ENCODE measurements at regions not wholly inside any gene's neighbourhood (a gene's known extent, or its start where the extent isn't known, plus 50 kb on each side); places are given as distances from the start of the nearest gene placed in this dataset.
"Not testable (repeated sequence)": the region's sequence is repeated elsewhere in the genome, so short reads cannot be mapped to it uniquely, and the experiment has no call there.

DNA sequence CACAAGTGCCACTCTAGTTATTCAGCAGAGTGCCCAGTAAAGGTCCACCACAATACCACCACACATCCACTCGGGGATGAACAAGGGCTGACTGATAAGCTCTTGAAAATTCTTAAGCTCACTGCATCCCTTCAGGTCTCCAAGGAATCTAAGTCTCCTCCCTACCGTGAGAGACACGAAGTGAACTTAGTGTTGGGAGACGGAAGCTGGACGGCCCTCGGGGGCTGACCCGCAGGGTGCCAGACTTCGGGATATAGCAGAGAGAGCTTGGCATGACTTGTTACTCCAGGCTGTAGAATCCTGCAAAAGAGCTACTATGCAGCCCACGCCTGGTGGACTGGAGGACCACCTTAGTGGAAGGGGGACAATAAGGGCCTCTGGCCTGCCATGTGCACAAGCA is 75.1 kb downstream of the LYZL1 start:
- H3K27ac ChIP-seq (ENCODE audit: low read depth in 1 of 2, low read length in 2 of 2); H3K36me3 ChIP-seq (ENCODE audit: control insufficient read depth in 1 of 2, insufficient read depth in 2 of 2, low read length in 1 of 2); DNase-seq; intact Hi-C loops (cut with DNase I); H3K4me3 ChIP-seq (ENCODE audit: low read length in 2 of 2); ATAC-seq (ENCODE audit: low FRiP score); H3K27me3 ChIP-seq (ENCODE audit: control insufficient read depth in 1 of 2, insufficient read depth in 2 of 2, low read length in 1 of 2); H3K9me3 ChIP-seq (ENCODE audit: control insufficient read depth, low read length); H3K4me1 ChIP-seq (ENCODE audit: control insufficient read depth in 1 of 2, insufficient read depth in 2 of 2, low read length in 2 of 2): not testable (repeated sequence)
- WGBS, 2 donors = 87 to 91% methylated on average over 9 of the region's 9 CpGs

DNA sequence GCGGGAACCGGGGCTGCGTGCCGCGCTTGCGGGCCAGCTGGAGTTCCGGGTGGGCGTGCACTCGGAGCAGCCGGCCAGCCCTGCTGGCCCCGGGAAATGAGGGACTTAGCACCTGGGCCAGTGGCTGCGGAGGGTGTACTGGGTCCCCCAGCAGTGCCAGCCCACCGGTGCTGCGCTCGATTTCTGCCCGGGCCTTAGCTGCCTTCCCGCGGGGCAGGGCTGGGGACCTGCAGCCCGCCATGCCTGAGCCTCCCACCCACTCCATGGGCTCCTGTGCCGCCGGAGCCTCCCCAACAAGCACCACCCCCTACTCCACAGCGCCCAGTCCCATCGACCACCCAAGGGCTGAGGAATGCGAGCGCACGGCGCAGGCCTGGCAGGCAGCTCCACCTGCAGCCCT is 77.3 kb downstream of the LYZL1 start:
- WGBS, 2 donors = 92% methylated on average over 26 to 27 of the region's 27 CpGs
- DNase-seq; H3K27me3 ChIP-seq (ENCODE audit: control insufficient read depth in 1 of 2, insufficient read depth in 2 of 2, low read length in 1 of 2); H3K4me1 ChIP-seq (ENCODE audit: control insufficient read depth in 1 of 2, insufficient read depth in 2 of 2, low read length in 2 of 2); intact Hi-C loops (cut with DNase I); H3K4me3 ChIP-seq (ENCODE audit: low read length in 2 of 2); H3K36me3 ChIP-seq (ENCODE audit: control insufficient read depth in 1 of 2, insufficient read depth in 2 of 2, low read length in 1 of 2); ATAC-seq (ENCODE audit: low FRiP score); H3K27ac ChIP-seq (ENCODE audit: low read depth in 1 of 2, low read length in 2 of 2); H3K9me3 ChIP-seq (ENCODE audit: control insufficient read depth, low read length): not testable (repeated sequence)

DNA sequence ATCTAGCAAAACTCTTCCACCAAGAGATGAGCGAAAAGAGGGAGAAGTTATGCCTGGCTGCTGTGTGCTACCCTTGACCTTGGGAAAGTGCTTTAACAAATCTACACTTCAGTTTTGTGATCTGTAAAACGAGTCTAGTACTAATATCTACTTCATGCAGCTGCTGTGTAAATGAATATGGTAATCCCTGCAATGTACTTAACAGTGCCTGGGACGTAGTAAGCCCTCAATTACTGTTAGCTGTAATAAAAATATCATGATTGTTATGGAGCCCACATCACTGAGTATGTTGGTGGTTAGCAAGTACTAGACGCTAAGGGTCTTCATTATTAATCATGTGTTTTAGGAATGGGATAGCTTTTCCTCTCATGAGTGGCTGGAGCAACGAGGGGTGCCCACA is 80.5 kb downstream of the LYZL1 start:
- intact Hi-C loops (cut with DNase I) = no loop called here
- Histone ChIP-seq H3K27me3 (ENCODE audit: control insufficient read depth in 1 of 2, insufficient read depth in 2 of 2, low read length in 1 of 2) (no peaks in the 10 kb centered on the region), H3K9me3 (ENCODE audit: control insufficient read depth, low read length) (no peaks in the 10 kb centered on the region), H3K27ac (ENCODE audit: low read depth in 1 of 2, low read length in 2 of 2) (no peak overlapping the region), H3K36me3 (ENCODE audit: control insufficient read depth in 1 of 2, insufficient read depth in 2 of 2, low read length in 1 of 2) (no peaks in the 10 kb centered on the region), H3K4me1 (ENCODE audit: control insufficient read depth in 1 of 2, insufficient read depth in 2 of 2, low read length in 2 of 2) (no peaks in the 10 kb centered on the region), H3K4me3 (ENCODE audit: low read length in 2 of 2) (no peak overlapping the region)
- 69 to 70% methylated on average over 5 of the region's 5 CpGs for WGBS, 2 donors
- ATAC-seq (ENCODE audit: low FRiP score) (no peak), DNase-seq (no peak)

DNA sequence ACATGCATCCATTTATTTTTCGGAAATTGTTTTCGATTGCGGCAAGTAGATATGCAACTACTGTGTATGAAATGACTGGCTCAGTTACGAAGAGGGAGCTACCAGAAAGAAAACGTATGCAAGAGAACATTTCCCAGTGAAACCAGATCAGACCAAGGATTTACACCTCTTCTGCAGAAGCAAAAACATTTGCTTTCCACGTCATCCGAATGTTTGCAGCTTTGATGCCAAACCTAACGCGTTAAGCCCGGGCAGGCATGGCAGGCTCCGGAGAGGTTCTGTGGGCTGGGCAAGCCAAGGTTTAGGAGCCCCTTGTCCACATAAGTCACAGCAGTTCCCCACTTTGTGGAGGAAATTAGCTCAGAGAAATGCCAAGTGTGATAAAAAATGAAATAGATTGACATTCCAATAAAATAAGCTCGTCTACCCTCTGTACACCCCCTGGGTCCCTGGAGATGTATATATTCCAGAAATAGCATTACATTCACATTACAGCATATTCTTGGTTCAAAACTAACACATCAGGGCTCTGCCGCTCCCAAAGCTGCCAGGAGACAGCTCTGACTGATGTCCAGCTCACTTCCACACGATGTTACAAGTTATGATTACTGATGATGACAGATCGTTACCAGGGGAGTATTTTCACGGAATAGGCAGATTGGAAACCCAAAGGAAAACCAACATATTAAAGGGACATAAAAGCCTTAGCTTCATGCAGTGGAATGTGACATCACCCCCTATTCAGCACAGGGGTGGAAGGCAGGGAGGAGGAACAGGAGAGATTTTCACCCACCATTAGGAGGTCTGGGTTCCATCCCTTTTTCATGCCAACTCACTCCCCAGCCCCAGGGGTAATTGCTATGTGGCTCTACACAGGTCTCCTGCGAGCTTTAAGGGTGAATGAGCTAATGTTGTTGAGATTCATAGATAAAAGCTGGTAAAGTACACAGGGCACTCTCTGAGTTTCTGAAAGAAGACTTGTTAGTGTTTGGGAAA is 81.5 kb downstream of the LYZL1 start:
- intact Hi-C loops (cut with DNase I) = no loop called here
- Histone ChIP-seq H3K9me3 (ENCODE audit: control insufficient read depth, low read length) (no peaks in the 10 kb centered on the region), H3K27ac (ENCODE audit: low read depth in 1 of 2, low read length in 2 of 2) (no peak overlapping the region), H3K4me3 (ENCODE audit: low read length in 2 of 2) (no peak overlapping the region), H3K4me1 (ENCODE audit: control insufficient read depth in 1 of 2, insufficient read depth in 2 of 2, low read length in 2 of 2) (no peaks in the 10 kb centered on the region), H3K27me3 (ENCODE audit: control insufficient read depth in 1 of 2, insufficient read depth in 2 of 2, low read length in 1 of 2) (no peaks in the 10 kb centered on the region), H3K36me3 (ENCODE audit: control insufficient read depth in 1 of 2, insufficient read depth in 2 of 2, low read length in 1 of 2) (no peaks in the 10 kb centered on the region)
- WGBS, 2 donors = 4 to 6% methylated on average over 17 of the region's 17 CpGs
- ATAC-seq (ENCODE audit: low FRiP score) (no peak), DNase-seq (no peak)

DNA sequence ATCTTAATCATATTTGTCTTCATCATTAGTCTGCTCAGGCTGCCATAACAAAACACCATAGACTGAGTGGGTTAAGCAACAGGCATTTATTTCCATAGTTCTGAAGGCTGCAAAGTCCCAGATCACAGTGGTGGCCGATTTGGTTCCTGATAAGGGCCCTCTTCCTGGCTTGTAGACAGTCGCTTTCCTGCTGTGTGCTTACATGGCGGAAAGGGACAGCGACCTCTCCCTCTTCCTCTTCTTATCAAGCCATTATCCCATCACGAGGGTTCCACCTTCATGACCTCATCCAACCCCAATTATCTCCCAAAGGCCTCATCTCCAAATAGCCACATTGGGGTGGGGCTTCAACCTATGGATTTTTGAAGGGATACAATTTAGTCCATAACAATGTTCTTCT is 84.0 kb downstream of the LYZL1 start:
- DNase-seq = no peak
- intact Hi-C loops (cut with DNase I) = no loop called here

DNA sequence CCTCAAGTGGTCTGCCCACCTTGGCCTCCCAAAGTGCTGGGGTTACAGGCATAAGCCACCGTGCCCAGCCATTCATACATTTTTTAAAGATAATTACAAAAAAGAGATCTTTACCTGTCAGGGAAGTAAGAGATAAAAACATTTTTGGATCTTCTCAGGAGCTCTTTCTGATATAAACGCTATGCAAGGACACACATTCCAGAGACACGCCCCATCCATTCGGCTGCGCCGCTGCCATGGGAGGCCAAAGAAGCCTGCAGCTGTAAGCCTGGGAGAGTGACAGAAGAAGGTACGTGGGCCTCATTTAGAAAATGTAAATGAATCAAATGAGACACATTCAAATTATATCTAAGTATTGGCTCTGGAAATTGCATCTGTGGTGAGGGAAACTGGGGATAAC is 85.3 kb downstream of the LYZL1 start:
- Histone ChIP-seq H3K4me3 (ENCODE audit: low read length in 2 of 2) (no peak overlapping the region), H3K27me3 (ENCODE audit: control insufficient read depth in 1 of 2, insufficient read depth in 2 of 2, low read length in 1 of 2) (no peaks in the 10 kb centered on the region), H3K4me1 (ENCODE audit: control insufficient read depth in 1 of 2, insufficient read depth in 2 of 2, low read length in 2 of 2) (no peaks in the 10 kb centered on the region), H3K9me3 (ENCODE audit: control insufficient read depth, low read length) (no peaks in the 10 kb centered on the region), H3K36me3 (ENCODE audit: control insufficient read depth in 1 of 2, insufficient read depth in 2 of 2, low read length in 1 of 2) (no peaks in the 10 kb centered on the region), H3K27ac (ENCODE audit: low read depth in 1 of 2, low read length in 2 of 2) (no peak overlapping the region)
- DNase-seq (no peak), ATAC-seq (ENCODE audit: low FRiP score) (no peak)
- intact Hi-C loops (cut with DNase I) = no loop called here
- 92 to 97% methylated on average over 7 of the region's 7 CpGs for WGBS, 2 donors

More for the DNA sequence above, 84.0 kb downstream of the LYZL1 start:
- Histone ChIP-seq H3K9me3 (ENCODE audit: control insufficient read depth, low read length) (no peaks in the 10 kb centered on the region), H3K4me1 (ENCODE audit: control insufficient read depth in 1 of 2, insufficient read depth in 2 of 2, low read length in 2 of 2) (no peaks in the 10 kb centered on the region), H3K27me3 (ENCODE audit: control insufficient read depth in 1 of 2, insufficient read depth in 2 of 2, low read length in 1 of 2) (no peaks in the 10 kb centered on the region), H3K27ac (ENCODE audit: low read depth in 1 of 2, low read length in 2 of 2) (no peak overlapping the region), H3K36me3 (ENCODE audit: control insufficient read depth in 1 of 2, insufficient read depth in 2 of 2, low read length in 1 of 2) (no peaks in the 10 kb centered on the region), H3K4me3 (ENCODE audit: low read length in 2 of 2) (no peak overlapping the region)
- 92% methylated on average over 5 of the region's 5 CpGs for WGBS, 2 donors
- no peak for ATAC-seq (ENCODE audit: low FRiP score)

DNA sequence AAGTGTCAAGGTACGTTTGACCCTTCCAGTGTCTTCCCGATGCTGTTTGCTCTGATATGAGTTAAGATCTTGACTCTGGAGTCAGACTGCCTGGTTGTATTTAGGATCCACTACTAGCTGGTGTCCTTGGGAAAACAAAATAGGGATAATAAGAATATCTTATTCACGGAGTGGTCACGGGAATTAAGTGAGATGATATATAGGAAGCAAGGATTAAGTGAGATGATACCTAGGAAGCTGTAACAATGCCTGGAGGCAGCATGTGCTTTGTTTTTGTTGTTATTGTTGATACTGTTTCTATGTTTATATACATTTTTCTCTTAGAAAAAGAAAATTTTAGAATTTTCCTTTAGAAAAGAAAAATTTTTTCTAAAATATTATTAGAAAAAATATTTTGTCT is 87.0 kb downstream of the LYZL1 start:
- no peak for ATAC-seq (ENCODE audit: low FRiP score)
- H3K4me3 ChIP-seq (ENCODE audit: low read length in 2 of 2) = no peak overlapping the region
- no peaks in the 10 kb centered on the region for H3K4me1 ChIP-seq (ENCODE audit: control insufficient read depth in 1 of 2, insufficient read depth in 2 of 2, low read length in 2 of 2)
- 88 to 89% methylated on average over 4 of the region's 4 CpGs for WGBS, 2 donors
- DNase-seq = no peak
- no peak overlapping the region for H3K27ac ChIP-seq (ENCODE audit: low read depth in 1 of 2, low read length in 2 of 2)
- no peaks in the 10 kb centered on the region for H3K36me3 ChIP-seq (ENCODE audit: control insufficient read depth in 1 of 2, insufficient read depth in 2 of 2, low read length in 1 of 2)
- intact Hi-C loops (cut with DNase I) = no loop called here
- H3K27me3 ChIP-seq (ENCODE audit: control insufficient read depth in 1 of 2, insufficient read depth in 2 of 2, low read length in 1 of 2) = no peaks in the 10 kb centered on the region
- no peaks in the 10 kb centered on the region for H3K9me3 ChIP-seq (ENCODE audit: control insufficient read depth, low read length)

DNA sequence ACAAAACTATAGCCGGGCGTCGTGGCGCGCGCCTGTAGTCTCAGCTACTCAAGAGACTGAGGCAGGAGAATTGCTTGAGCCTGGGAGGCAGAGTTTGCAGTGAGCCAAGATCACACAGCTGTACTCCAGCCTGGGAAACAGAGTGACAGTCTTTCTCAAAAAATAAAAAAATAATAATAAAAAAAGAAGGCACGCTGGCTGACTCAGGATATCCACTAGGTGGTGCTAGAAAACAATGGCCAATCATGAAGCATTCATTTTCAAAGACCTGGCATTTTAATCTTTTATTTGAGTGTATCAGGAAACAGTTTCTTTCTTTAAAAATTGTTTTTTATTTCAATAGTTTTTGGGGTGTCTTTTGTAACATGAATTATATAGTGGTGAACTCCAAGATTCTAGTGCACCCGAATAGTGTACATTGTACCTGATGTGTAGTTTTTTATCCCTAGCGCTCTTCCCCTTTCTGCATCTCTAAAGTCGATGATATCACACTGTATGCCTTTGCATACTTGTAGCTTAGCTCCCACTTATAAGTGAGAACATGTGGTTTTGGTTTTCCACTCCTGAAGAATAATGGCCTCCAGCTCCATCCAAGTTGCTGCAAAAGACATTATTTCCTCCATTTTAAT is 88.6 kb downstream of the LYZL1 start:
- intact Hi-C loops (cut with DNase I) = no loop called here
- Histone ChIP-seq H3K4me3 (ENCODE audit: low read length in 2 of 2) (no peak overlapping the region), H3K36me3 (ENCODE audit: control insufficient read depth in 1 of 2, insufficient read depth in 2 of 2, low read length in 1 of 2) (no peaks in the 10 kb centered on the region), H3K4me1 (ENCODE audit: control insufficient read depth in 1 of 2, insufficient read depth in 2 of 2, low read length in 2 of 2) (no peaks in the 10 kb centered on the region), H3K9me3 (ENCODE audit: control insufficient read depth, low read length) (no peaks in the 10 kb centered on the region), H3K27ac (ENCODE audit: low read depth in 1 of 2, low read length in 2 of 2) (no peak overlapping the region), H3K27me3 (ENCODE audit: control insufficient read depth in 1 of 2, insufficient read depth in 2 of 2, low read length in 1 of 2) (no peaks in the 10 kb centered on the region)
- DNase-seq (no peak), ATAC-seq (ENCODE audit: low FRiP score) (no peak)
- WGBS, 2 donors = 76% methylated on average over 10 of the region's 10 CpGs

DNA sequence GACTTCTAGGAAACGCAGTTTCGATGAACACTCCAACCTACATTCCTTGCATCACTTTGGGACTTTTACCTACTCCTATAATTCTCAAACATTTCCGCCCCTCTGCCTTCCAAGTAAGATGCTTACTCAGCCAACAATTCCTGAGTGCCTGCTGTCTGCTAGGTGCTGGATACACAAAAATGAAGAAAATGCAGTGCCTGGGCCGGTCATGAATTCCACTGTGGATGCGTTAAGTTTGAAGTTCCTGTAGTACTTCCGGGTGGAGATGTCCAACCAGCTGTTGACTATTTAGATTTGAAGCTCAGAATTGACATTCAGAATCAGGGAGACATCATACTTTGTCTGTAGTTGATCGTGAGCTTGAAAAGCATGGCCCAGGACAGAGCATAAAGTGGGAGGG is 89.2 kb downstream of the LYZL1 start:
- intact Hi-C loops (cut with DNase I) = no loop called here
- H3K27me3 ChIP-seq (ENCODE audit: control insufficient read depth in 1 of 2, insufficient read depth in 2 of 2, low read length in 1 of 2) = no peaks in the 10 kb centered on the region
- H3K4me3 ChIP-seq (ENCODE audit: low read length in 2 of 2) = no peak overlapping the region
- WGBS, 2 donors = 85 to 88% methylated on average over 7 of the region's 7 CpGs
- ATAC-seq (ENCODE audit: low FRiP score) (no peak), DNase-seq (no peak)
- H3K4me1 ChIP-seq (ENCODE audit: control insufficient read depth in 1 of 2, insufficient read depth in 2 of 2, low read length in 2 of 2) = no peaks in the 10 kb centered on the region
- H3K36me3 ChIP-seq (ENCODE audit: control insufficient read depth in 1 of 2, insufficient read depth in 2 of 2, low read length in 1 of 2) = no peaks in the 10 kb centered on the region
- H3K27ac ChIP-seq (ENCODE audit: low read depth in 1 of 2, low read length in 2 of 2) = no peak overlapping the region
- no peaks in the 10 kb centered on the region for H3K9me3 ChIP-seq (ENCODE audit: control insufficient read depth, low read length)

Measured in aorta (tissue), 5 donors.